Astrocyte (in vitro differentiated cells and primary cell): ENCODE measurements at regions not wholly inside any gene's neighbourhood (a gene's known extent, or its start where the extent isn't known, plus 50 kb on each side); places are given as distances from the start of the nearest gene placed in this dataset.

Source experiments
- DNase-seq: peaks from one replicate; pipeline ENCODE4 v3.0.0-alpha.2; 2010; ENCODE audit warnings: low read depth
- FAIRE-seq: peaks from 2 replicates; lab custom pipeline; 2011; peaks lifted over from hg19 to GRCh38; lab: Jason Lieb, UNC
- H2AFZ ChIP-seq: 2 replicates; pipeline ENCODE4 v1.6.0; 2012; ENCODE audit warnings: low read depth, low read length, inconsistent platforms
- H3K27ac ChIP-seq: 2 replicates; pipeline ENCODE4 v1.5.1; 2011; ENCODE audit warnings: low read depth, low read length, inconsistent platforms
- H3K27me3 ChIP-seq: 2 replicates; pipeline ENCODE4 v1.6.0; 2011; ENCODE audit warnings: low read length, inconsistent platforms; ENCODE audit not compliant: insufficient read depth
- H3K36me3 ChIP-seq: 2 replicates; pipeline ENCODE4 v1.5.1; 2011; ENCODE audit warnings: low read length, inconsistent platforms; ENCODE audit not compliant: insufficient read depth
- H3K4me1 ChIP-seq: 2 replicates; pipeline ENCODE4 v1.5.1; 2011; ENCODE audit warnings: low read length, inconsistent platforms; ENCODE audit not compliant: insufficient read depth
- H3K4me2 ChIP-seq: 2 replicates; pipeline ENCODE4 v1.6.0; 2012; ENCODE audit warnings: low read length, inconsistent platforms
- H3K4me3 ChIP-seq: 2 replicates; pipeline ENCODE4 v1.5.1; 2011; ENCODE audit warnings: low read depth, mild to moderate bottlenecking, low read length, inconsistent platforms; ENCODE audit not compliant: insufficient read depth
- H3K79me2 ChIP-seq: 2 replicates; pipeline ENCODE4 v1.6.0; 2012; ENCODE audit warnings: mild to moderate bottlenecking, low read length, inconsistent platforms; ENCODE audit not compliant: insufficient read depth
- H3K9ac ChIP-seq: 2 replicates; pipeline ENCODE4 v1.6.0; 2012; ENCODE audit warnings: mild to moderate bottlenecking, low read length, inconsistent platforms
- H3K9me3 ChIP-seq: 2 replicates; pipeline ENCODE4 v1.5.1; 2012; ENCODE audit warnings: low read depth, mild to moderate bottlenecking, low read length, inconsistent platforms; ENCODE audit not compliant: insufficient read depth
- H4K20me1 ChIP-seq: 2 replicates; pipeline ENCODE4 v1.6.0; 2012; ENCODE audit warnings: low read length, inconsistent platforms; ENCODE audit not compliant: insufficient read depth
- H3K27ac Mint-ChIP-seq: one replicate; pipeline ENCODE4 v1.8.0; 2021; ENCODE audit warnings: mild to moderate bottlenecking, mixed read lengths; ENCODE audit not compliant: unreplicated experiment
- H3K27me3 Mint-ChIP-seq: one replicate; pipeline ENCODE4 v1.8.0; 2021; ENCODE audit warnings: low read depth, mixed read lengths; ENCODE audit not compliant: unreplicated experiment
- H3K36me3 Mint-ChIP-seq: one replicate; pipeline ENCODE4 v1.8.0; 2021; ENCODE audit warnings: low read depth, mixed read lengths; ENCODE audit not compliant: unreplicated experiment
- H3K4me1 Mint-ChIP-seq: one replicate; pipeline ENCODE4 v1.8.0; 2021; ENCODE audit warnings: low read depth, mixed read lengths; ENCODE audit not compliant: unreplicated experiment
- H3K4me3 Mint-ChIP-seq: one replicate; pipeline ENCODE4 v1.8.0; 2021; ENCODE audit warnings: mild to moderate bottlenecking, moderate library complexity, mixed read lengths; ENCODE audit not compliant: unreplicated experiment
- H3K9me3 Mint-ChIP-seq: one replicate; pipeline ENCODE4 v1.8.0; 2021; ENCODE audit warnings: mild to moderate bottlenecking, mixed read lengths; ENCODE audit not compliant: unreplicated experiment
- CTCF ChIP-seq: IDR thresholded peaks from 2 replicates; pipeline ENCODE4 v1.5.1; 2011; ENCODE audit warnings: low read depth, mild to moderate bottlenecking, inconsistent platforms, low read length, moderate library complexity; ENCODE audit not compliant: insufficient read depth
- EZH2 ChIP-seq: IDR thresholded peaks from 2 replicates; pipeline ENCODE4 v1.6.1; 2012; ENCODE audit warnings: mild to moderate bottlenecking, low read length, inconsistent platforms; ENCODE audit not compliant: insufficient read depth

GRCh38 chr9:11663913-11664312, 1029.3 kb upstream of the TYRP1 start:
- H3K9me3 Mint-ChIP-seq = no peaks in the 10 kb centered on the region
- Histone ChIP-seq H4K20me1 (no peaks in the 10 kb centered on the region), H3K27me3 (no peaks in the 10 kb centered on the region), H3K9ac (no peak overlapping the region), H3K4me1 (no peaks in the 10 kb centered on the region), H3K4me2 (no peak overlapping the region), H2AFZ (no peak overlapping the region), H3K9me3 (no peaks in the 10 kb centered on the region), H3K27ac (no peak overlapping the region), H3K4me3 (no peak overlapping the region), H3K79me2 (no peaks in the 10 kb centered on the region), H3K36me3 (no peaks in the 10 kb centered on the region)
- no peaks in the 10 kb centered on the region for H3K36me3 Mint-ChIP-seq
- FAIRE-seq = no peak
- no peak overlapping the region for H3K4me3 Mint-ChIP-seq
- no peaks in the 10 kb centered on the region for H3K4me1 Mint-ChIP-seq
- H3K27me3 Mint-ChIP-seq = no peaks in the 10 kb centered on the region
- no peak overlapping the region for H3K27ac Mint-ChIP-seq
- DNase-seq = no peak
- TF ChIP-seq EZH2 (no peak), CTCF (no peak)

- no peaks in the 10 kb centered on the region for H3K9me3 Mint-ChIP-seq
- Histone ChIP-seq H3K9ac (no peak overlapping the region), H3K4me3 (no peak overlapping the region), H3K4me2 (no peak overlapping the region), H3K79me2 (no peaks in the 10 kb centered on the region), H3K27me3 (no peaks in the 10 kb centered on the region), H2AFZ (no peak overlapping the region), H3K36me3 (no peaks in the 10 kb centered on the region), H3K4me1 (no peaks in the 10 kb centered on the region), H4K20me1 (no peaks in the 10 kb centered on the region), H3K27ac (no peak overlapping the region), H3K9me3 (no peaks in the 10 kb centered on the region)
- H3K4me3 Mint-ChIP-seq = no peak overlapping the region
- DNase-seq (no peak), FAIRE-seq (no peak)
- no peaks in the 10 kb centered on the region for H3K36me3 Mint-ChIP-seq
- TF ChIP-seq CTCF (no peak), EZH2 (no peak)
- H3K27me3 Mint-ChIP-seq = no peaks in the 10 kb centered on the region
- H3K27ac Mint-ChIP-seq = no peak overlapping the region
- no peaks in the 10 kb centered on the region for H3K4me1 Mint-ChIP-seq
Observed at GRCh38 chr9:11676821-11677220, 1016.4 kb upstream of the TYRP1 start.

- Mint-ChIP-seq H3K9me3 (no peaks in the 10 kb centered on the region), H3K36me3 (no peaks in the 10 kb centered on the region), H3K27me3 (no peaks in the 10 kb centered on the region), H3K4me1 (no peaks in the 10 kb centered on the region), H3K27ac (no peak overlapping the region), H3K4me3 (no peak overlapping the region)
- no peak for DNase-seq
- Histone ChIP-seq H3K27me3 (no peaks in the 10 kb centered on the region), H3K4me2 (no peak overlapping the region), H3K4me1 (no peaks in the 10 kb centered on the region), H3K9me3 (no peaks in the 10 kb centered on the region), H3K27ac (no peak overlapping the region), H3K4me3 (no peak overlapping the region), H3K36me3 (no peaks in the 10 kb centered on the region), H2AFZ (no peak overlapping the region), H4K20me1 (no peaks in the 10 kb centered on the region), H3K9ac (no peak overlapping the region), H3K79me2 (no peaks in the 10 kb centered on the region)
- FAIRE-seq = no peak
- TF ChIP-seq EZH2 (no peak), CTCF (no peak)
Observed at GRCh38 chr9:11686733-11687132, 1006.5 kb upstream of the TYRP1 start.
